ENCODE measurements at regions not wholly inside any gene's neighbourhood (a gene's known extent, or its start where the extent isn't known, plus 50 kb on each side); places are given as distances from the start of the nearest gene placed in this dataset.
"Not testable (repeated sequence)": the region's sequence is repeated elsewhere in the genome, so short reads cannot be mapped to it uniquely, and the experiment has no call there.

DNA sequence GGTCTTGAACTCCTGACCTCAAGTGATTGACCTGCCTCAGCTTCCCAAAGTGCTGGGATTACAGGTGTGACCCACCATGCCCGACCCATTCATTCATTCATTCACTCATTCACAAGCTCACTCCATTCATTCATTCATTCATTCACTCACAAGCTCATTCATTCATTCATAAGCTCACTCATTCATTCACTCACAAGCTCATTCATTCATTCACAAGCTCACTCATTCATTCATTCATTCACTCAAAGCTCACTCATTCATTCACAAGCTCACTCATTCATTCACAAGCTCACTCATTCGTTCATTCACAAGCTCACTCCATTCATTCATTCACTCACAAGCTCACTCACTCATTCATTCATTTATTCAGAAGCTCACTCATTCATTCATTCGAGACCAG is 198.6 kb downstream of the SHOX start:
- DNase-seq: no peak

DNA sequence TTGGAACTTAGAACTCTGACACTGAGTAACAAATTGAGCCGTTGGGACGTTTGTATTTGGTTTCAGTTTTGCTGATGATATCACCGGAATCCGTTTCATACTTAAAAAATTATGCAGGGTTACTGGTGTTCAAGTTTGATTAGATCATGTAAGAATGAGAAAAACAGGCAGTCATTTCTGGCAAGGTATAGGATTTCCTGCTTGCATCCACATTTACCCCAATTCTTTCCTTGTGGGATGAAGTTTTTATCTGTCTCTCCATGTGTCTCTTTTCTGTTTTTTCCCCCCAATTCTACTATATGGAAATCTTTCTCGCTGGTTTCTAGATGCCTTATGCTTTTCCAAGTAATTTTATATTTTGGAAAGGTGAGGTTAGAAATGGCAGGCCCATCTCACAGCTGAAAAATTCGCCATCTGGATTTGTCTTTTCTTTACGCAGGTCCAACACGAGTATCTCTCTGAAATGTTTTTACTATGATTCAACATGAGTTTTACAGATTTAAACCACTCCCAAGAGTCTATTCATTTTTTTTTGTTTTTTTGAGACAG is 197.9 kb downstream of the SHOX start:
- no peak for DNase-seq

DNA sequence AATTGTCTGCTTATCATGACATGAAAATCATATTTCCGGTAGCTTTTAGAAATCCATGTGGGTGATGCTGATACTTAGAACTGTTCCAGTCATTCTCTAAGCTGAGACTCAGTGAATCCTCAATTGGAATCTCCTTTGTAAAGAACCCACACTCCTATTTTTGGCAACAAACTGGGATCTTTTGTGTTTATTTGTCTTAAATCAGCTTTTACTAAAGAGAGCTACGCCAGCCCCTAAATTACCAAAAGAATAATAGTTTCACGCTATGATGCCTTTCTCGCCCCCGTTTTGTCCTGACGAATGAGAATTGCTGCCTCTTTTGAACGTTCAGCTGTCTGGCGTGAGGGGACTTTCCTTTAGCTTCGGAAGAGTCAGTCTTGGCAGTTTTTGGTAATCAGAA is 195.9 kb downstream of the SHOX start:
- DNase-seq: no peak

DNA sequence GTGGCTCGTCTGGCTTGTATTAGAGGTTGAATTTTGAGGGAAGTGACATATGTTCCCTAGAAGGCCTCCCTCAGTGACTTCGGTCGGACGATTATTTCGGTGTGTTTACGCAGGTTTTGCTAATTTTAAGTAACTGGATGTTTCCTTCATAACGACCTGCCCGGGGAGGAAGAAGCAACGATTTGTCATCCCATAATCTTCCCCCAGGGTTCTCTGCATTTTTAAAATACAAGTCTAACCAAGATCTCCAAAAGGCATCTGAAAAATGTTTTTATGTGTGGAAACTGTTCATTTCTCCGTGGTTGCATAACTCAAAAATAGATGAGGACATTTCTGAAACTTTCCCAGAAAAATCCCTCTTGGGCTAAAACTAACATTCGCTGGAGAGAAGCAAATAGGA is 195.4 kb downstream of the SHOX start:
- no peak for DNase-seq

DNA sequence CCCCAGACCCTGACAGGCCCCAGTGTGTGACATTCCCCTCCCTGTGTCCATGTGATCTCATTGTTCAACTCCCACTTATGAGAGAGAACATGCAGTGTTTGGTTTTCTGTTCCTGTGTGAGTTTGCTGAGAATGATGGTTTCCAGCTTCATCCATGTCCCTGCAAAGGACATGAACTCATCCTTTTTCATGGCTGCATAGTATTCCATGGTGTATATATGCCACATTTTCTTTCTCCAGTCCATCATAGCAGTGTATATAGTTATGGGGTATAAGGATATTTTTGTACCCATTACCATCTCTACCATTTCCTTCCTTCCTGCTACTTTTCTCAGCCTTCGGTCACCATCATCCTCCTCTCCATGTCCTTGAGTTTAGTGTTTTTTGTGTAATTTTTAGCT is 192.5 kb downstream of the SHOX start:
- not testable (repeated sequence) for DNase-seq

DNA sequence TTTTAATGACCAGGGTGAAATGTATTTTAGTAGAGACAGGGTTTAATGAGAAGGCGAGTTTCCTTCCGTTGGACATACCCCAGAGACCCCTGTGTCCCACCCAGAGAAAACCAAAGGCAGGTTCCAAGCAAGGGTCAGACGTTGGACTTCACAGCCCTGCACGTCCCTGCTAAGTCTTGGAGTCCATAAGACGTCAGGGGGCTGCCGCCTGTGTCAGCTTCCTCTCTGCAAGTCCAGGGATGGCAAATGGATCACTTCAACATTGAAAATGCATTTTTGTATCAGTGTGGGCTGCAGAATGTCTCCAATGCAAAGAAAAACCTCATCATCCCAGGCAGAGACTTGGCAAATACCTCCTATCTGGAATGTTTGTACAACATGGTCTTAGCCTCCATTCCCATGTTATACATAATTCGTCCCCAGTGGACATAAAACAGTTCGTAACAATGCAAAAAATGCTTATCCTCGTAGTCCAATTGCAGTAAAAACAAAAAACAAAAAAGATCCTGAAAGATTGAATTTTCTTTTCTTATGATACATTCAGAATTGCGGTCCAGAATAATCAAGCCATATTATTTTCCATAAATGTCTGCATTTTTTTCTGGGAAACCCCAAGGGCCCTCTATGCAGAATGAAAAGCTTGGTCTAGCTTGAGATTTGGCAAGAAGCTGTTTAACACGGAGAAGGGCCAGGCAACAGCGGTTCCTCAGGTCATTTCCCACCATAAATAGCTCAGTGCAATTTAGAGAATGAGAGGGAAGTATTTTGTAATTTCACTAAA is 190.9 kb downstream of the SHOX start:
- no peak for DNase-seq

DNA sequence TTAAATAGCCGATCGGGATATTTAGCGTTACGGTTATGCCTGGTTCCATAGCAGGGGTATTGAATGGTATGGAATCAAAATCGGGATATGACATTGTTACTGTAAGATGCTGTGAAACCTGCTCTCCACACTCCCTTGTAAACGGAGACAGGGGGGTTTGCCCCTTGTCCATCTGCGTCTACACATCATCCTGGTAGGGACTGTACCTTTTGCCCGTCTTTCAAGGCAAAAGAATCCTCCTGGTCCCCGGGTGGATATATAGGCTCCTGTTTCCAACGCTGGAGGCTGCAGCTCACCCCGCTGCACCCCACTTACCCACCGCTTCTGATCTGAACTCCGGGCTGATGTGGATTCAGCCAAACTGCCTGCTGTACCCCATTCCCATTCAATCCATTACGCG is 189.1 kb downstream of the SHOX start:
- DNase-seq: no peak

DNA sequence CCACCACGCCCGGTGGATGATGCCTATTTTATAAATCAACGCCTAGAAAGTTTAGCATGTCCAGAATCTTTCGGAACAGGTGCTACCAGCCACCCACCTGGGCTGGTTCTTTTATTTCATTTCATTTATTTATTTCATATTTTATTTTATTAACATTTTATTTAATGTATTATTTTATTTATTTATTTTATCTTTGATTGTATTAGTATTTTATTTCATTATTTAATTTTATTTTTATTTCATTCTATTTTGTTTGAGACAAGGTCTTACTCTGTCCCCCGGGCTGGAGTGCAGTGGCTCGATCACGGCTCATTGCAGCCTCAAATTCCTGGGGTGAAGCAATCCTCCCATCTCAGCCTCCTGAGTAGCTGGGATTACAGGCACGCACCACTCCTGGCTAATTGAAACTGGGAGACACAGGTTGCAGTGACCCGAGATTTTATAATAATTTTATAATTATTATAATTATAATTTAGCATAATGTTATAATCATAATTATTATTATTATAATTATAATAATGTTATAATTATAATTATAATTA is 187.2 kb downstream of the SHOX start:
- no peak for DNase-seq

DNA sequence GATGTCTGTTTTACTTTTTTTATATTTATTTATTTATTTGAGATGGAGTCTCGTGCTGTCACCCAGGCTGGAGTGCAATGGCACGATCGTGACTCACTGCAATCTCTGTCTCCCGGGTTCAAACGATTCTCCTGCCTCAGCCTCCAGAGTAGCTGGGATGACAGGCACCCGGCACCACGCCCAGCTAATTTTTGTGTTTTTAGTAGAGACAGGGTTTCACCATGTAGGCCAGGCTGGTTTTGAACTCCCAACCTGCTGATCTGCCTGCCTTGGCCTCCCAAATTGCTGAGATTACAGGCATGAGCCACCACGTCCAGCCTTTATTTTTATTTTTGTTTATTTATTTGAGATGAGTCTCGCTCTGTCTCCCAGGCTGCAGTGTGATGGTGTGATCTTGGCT is 186.6 kb downstream of the SHOX start:
- DNase-seq: not testable (repeated sequence)

DNA sequence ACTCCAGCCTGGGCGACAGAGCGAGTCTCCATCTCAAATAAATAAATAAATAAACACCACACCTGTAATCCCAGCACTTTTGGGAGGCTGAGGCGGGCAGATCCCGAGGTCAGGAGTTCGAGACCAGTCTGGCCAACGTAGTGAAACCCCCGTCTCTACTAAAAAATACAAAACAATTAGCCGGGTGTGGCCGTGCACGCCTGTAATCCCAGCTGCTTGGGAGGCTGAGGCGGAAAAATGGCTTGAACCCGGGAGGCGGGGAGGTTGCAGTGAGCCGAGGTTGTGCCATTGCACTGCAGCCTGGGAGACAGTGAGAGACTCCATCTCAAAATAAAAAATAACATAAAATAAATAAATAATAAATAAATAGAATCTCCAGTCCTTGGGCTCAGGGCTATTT is 185.8 kb downstream of the SHOX start:
- no peak for DNase-seq

DNA sequence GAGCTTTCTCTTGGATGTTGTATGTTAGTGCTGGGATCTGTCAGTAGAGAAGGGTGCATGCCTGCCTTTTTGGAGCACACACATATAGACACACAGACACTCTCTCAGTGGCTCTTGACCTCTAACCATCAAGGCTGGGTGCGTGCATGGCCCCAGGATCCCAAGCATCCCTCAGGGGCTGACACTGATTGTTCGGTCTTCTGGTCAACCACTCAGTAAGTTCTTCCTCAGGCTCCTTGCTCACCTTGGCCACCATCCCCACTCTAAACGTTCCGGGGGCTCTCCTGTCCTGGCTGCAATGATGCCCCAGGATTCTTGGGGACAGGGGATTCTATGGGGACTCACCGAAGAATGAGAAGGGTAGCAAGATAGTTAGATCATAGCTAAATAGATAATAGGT is 179.6 kb downstream of the SHOX start:
- no peak for DNase-seq

DNA sequence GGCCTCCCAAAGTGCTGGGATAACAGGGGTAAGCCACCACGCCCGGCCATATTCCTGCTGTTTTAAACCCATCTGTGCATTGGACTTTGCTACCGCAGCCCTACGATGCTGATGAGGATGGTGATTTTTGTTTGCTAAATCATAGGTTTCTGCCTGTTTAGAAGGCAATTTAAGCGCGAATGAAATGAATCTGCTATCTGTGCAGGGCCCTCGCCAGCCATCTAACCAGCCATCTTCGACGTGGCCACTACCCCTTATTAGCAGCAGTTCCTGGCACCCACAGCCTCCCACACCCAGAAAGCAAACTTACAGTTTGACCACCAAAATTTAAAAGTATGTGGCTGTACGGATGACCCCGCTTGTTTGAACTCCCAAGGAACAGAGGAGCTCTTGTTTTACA is 178.5 kb downstream of the SHOX start:
- DNase-seq: no peak

DNA sequence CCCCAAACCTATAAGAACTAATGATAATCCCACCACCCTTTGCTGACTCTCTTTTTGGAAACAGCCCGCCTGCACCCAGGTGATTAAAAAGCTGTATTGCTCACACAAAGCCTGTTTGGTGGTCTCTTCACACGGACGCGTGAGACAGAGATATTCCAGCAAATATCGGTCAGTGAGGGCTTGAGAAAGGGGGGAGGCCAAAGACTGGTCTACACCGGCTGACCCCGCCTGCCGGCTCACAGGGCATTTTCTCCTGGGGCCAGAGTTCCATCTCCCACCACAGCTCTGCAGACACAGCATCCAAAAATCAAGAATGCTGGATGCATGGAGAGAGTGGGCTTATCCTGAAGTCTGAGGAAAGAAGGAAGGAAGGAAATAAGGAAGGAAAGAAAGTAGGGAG is 176.0 kb downstream of the SHOX start:
- no peak for DNase-seq

DNA sequence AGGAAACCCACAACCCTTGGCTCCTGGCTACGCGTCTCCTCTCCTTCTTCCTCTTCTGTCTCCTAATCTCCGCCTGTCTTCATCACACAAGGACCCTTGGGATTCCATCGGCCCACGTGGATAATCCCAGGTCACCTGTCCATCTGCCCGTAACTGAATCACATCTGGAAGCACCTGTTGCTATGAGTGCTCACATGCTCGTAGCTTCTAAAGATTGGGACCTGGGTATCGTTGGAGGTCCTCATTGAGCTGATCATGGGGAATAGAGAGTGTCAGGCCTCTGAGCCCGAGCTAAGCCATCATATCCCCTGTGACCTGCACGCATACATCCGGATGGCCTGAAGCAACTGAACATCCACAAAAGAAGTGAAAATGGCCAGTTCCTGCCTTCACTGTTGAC is 175.4 kb downstream of the SHOX start:
- no peak for DNase-seq

DNA sequence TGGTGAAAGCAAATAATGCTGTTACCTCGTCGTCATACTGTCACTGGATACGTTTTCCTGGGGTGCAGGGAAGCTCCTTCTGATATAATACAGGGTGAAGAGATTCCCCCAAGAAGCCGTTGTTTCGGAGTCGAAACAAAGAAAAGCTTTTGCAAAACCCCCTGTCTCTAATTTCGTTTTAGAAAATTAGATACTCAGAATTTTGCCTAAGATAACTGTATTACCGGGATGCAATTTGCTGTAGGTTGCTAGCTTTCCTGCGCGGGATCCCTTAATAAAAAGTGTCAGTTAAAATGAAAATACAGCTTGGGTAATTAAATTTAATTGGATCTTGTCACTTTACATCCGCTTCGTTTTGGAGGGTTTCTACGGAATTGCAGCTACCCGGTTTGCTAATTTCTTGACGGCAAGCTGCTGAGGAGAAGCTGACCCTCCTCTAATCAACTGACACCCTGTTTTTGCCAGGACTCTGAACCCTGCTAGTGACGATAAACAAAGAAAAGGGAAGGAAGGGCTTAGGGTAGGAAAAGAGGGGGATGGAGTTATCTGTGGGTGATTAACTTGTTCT is 174.6 kb downstream of the SHOX start:
- no peak for DNase-seq

DNA sequence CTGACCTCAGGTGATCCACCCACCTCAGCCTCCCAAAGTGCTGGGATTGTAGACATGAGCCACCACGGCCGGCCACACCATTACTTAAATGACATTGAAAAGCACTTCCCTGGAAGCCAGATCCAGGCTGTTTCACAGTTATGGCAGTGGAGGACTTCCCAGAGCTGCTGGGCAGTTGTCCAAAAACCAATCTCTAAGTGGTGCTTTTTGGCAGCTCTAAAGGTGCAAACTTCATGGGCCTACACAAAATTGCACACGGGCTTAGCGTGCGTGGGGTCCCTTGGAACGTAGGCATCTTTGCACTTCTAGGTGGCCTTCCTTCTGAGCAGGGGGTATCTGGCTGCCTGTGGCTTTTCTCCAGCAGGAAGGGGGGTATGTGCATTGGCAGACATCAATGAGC is 172.3 kb downstream of the SHOX start:
- DNase-seq: no peak

DNA sequence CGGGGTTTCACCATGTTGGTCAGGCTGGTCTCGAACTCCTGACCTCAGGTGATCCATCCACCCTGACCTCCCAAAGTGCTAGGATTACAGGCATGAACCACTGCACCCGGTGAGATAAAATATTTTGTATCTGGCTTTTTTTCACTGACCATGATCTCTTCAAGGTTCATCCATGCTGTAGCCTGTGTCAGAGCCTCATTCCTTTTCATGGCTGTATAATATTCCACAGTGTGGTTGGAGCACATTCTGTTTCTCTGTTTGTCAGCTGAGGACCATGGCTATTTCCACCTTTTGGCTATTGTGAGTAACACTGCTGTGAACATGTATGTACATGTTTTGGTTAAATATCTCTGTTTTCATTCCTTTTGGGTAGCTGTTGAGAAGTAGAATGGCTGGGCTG is 169.2 kb downstream of the SHOX start:
- no peak for DNase-seq

DNA sequence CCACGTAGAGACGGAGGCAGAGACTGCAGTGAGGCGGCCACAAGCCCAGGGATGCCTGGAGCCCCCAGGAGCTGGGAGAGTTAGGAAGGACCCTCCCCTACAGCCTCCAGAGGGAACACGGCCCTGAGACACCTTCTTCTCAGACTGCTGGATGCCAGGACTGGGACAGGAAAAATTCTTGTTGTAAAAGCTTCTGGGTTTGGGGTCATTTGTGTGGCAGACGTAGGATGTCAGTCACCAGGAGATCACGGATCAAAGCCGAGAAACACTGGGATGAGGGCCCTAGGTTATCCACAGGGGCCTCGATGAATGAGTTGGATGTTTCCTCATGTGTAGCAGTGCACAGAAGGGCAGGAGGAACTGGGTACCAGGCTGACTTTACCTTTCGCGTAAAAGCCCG is 163.7 kb downstream of the SHOX start:
- no peak for DNase-seq

DNA sequence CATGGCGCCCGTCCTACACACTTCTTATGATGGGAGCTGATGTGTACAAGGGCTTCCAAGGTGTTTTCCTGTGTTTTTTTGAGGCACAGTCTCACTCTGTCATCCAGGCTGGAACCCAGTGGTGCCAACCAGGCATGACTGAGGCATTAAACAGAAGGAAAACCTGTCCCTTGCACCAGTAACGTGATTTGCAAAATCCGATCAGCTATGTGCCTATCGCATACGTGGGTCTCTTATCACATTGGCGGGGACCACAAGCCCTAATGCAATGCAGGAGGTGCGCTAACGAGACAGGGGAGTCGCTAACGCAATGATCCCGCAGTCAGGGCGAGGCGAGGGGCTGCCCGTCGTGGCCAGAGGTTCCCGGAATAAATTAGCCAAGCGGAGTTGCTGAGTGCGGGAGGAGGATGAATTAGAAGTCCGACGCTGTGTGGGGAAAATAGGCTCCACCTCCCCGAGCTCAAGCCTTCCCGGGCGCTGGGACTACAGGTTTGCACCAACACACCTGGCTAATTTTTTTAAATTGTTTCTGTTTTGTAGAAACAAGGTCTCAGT is 162.7 kb downstream of the SHOX start:
- no peak for DNase-seq

DNA sequence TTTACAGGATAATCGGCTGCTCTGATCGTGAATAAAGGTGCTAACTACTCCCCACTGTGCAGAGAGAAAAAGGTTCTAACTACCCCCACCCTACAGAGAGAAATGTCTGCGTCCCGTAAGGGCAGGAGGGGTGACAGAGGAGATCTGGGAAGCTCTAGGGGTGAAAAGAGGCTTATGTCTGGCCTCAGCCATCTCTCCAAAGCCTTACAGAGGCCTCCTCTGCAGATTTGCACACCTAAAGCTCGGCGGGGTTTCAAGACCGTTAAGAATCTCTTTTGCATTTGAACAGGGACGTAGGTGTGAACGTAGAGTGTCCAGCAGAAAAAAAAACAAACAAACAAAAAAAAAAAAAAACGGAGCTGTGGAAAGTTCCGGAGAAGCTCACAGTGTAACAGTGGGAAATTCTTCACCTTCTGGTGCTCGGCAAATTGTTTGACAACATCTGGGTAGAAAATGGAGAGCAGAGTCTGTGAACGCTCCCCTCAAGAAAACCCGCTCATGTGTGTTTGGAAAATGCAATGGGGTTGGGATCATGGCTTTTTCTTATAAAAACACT is 161.0 kb downstream of the SHOX start:
- DNase-seq: no peak

DNA sequence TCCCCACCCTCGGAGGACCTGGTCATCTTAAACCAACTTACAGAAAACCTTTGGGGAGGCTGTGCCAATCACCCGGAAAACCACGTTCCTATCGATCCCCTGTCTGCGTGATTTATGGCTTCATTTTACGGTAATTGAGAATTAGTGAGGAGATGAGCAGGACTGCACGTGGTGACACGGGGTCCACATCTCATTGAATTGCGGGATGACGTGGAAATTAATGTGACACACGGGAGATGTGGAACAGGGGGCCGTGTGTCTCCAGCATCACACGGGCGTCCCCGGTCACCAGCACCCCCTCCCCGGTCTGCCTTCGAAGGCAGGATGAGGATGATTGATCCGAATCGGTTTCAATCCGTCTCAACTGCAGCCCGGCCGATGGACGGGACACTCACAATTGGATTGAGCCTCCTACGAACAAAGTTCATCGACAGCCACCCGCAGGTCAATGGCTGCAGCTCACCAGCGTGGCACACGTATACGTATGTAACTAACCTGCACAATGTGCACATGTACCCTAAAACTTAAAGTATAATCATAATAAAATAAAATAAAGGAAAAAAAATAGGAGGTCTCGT is 160.3 kb downstream of the SHOX start:
- DNase-seq: no peak

DNA sequence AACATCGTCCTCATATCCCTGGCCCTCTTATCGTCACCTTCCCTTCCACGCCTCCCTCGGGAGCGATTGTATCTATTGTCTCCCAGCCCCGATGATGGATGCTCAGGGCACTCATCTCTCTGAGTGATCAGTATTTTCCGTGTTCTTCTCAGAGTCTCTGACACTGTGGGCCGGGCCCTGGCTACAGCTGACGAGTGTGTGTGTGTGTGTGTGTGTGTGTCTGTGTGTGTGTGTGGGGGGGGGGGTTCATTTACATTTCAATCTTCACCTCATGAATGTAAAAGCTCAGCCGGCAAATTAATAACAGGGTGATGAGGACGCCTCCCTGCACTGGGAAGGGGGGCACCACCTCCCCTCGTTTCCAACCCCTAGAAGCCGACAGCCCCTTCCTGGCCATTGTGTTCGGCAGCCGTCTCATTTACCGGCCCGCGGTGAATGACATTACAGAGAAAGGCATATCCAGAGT is 159.5 kb downstream of the SHOX start:
- DNase-seq: no peak

DNA sequence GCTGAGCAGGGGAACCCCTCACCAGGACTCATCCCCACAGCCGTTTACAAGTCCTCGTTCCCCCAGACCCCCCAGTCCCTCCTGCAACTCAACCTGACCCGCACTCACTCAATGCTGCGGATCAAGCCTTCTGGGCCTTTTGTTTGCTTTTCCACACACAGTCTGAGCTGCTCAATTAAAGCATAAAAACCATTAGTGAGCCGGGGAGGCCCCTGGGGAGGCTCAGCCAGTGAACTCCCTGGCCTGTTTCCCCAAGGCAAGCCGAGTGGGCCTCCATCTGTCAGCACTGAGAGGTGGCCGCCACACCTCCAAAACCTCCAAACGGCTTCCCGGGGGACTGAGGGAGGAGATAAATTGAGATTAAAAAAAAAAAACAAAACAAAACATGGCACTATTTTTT is 158.5 kb downstream of the SHOX start:
- no peak for DNase-seq

Measured in activated CD4-positive, alpha-beta T cell treated with anti-CD3 and anti-CD28 coated beads, Interleukin-2, amount 50 U/mL, for 4 hours (primary cell).